Activated CD4-positive, alpha-beta T cell treated with anti-CD3 and anti-CD28 coated beads, Interleukin-2, amount 10 ng/mL, durations not matched to agents 7 days and 5 days (primary cell): ENCODE measurements at regions not wholly inside any gene's neighbourhood (a gene's known extent, or its start where the extent isn't known, plus 50 kb on each side); places are given as distances from the start of the nearest gene placed in this dataset.

Experiments
- CTCF ChIA-PET: fragments of 350-600 bp; sonication (Branson Sonifier 250); formaldehyde crosslinking; loops from one replicate; lab custom pipeline; 2021; ENCODE audit warnings: antibody characterized with exemption; lab: Charles Lee
- POLR2A ChIA-PET: fragments of 350-600 bp; sonication (Branson Sonifier 250); formaldehyde crosslinking; loops from one replicate; lab custom pipeline; 2021; ENCODE audit warnings: antibody characterized with exemption; lab: Charles Lee
- DNase-seq: peaks from one replicate; pipeline ENCODE4 v3.0.0-alpha.2; 2020
- H3K27ac Mint-ChIP-seq: one replicate; pipeline ENCODE4 v1.8.0; 2021; ENCODE audit warnings: mild to moderate bottlenecking, moderate library complexity, mixed read lengths
- H3K27me3 Mint-ChIP-seq: one replicate; pipeline ENCODE4 v1.8.0; 2021; ENCODE audit warnings: mixed read lengths
- H3K36me3 Mint-ChIP-seq: one replicate; pipeline ENCODE4 v1.8.0; 2021; ENCODE audit warnings: low read depth, mixed read lengths
- H3K4me1 Mint-ChIP-seq: one replicate; pipeline ENCODE4 v1.8.0; 2021; ENCODE audit warnings: mixed read lengths
- H3K4me3 Mint-ChIP-seq: one replicate; pipeline ENCODE4 v1.8.0; 2021; ENCODE audit warnings: mild to moderate bottlenecking, moderate library complexity, mixed read lengths
- H3K9me3 Mint-ChIP-seq: one replicate; pipeline ENCODE4 v1.8.0; 2021; ENCODE audit warnings: mixed read lengths

DNA sequence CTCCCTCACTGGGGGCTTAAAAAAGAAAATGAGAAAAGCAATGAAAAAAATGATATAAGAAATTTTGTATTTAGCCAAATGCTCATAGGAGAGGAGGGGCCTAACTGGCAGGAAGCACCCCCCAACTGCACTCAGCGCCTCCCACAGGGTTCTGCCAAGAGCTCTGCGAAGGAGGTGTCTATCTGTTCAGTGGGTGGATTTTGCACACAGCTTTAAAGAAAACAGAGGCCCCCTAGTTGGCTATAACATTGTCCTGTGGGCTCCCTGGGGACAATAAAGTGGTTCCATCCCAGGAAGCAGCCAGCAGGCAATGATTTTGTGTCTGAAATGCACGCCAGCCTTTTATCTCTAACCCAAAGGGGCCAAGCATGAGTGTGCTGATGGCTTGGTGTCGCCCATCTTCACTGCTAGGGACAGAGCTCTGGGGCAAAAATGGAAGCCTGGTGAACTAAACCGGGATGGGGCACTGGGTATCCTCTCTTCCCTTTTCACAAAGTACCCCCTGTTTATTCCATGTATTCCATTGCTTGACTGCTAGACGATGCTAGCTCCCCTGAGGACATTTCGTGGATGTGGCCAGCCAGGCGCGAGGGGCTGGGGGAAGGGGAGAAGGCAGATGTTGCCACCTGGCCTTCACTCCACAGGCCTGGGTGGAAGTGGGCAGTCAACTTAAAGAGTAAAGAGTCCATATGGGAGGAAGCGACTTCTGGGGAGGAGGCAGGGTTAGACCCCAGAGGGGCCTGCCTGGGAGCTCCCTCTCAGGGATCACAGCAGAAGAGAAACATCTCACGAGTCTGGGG is 205.7 kb downstream of the CYP26B1 start:
- H3K27ac Mint-ChIP-seq, result no peak overlapping the region
- no peaks in the 10 kb centered on the region for H3K36me3 Mint-ChIP-seq
- H3K4me1 Mint-ChIP-seq, result no peaks in the 10 kb centered on the region
- POLR2A ChIA-PET, result no interaction called here
- no peak for DNase-seq
- no peak overlapping the region for H3K4me3 Mint-ChIP-seq
- no peaks in the 10 kb centered on the region for H3K27me3 Mint-ChIP-seq
- CTCF ChIA-PET, result no interaction called here
- no peaks in the 10 kb centered on the region for H3K9me3 Mint-ChIP-seq

DNA sequence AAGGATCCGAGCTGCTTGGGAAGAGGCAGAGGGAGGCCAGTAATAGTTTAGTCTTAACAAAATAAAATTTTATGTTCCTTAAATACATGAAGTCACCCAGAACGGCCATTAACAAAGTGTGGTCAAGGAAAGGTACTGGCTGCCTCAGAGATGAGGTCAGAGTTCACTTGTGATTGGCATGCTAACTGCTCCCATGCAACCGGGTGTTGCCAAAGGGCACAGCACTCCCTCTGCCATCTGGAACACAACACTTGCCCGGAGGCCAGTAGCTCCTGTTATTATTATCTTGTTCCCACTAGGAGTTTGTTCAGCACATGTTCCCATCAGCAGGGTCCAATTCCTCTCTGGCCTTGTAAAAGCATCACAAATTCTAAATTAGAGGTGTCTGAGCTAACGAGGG is 207.0 kb downstream of the CYP26B1 start:
- no peak for DNase-seq
- Mint-ChIP-seq H3K4me1 (no peaks in the 10 kb centered on the region), H3K9me3 (no peaks in the 10 kb centered on the region), H3K27ac (no peak overlapping the region), H3K4me3 (no peak overlapping the region), H3K36me3 (no peaks in the 10 kb centered on the region), H3K27me3 (no peaks in the 10 kb centered on the region)
- ChIA-PET CTCF (no interaction called here), POLR2A (no interaction called here)

DNA sequence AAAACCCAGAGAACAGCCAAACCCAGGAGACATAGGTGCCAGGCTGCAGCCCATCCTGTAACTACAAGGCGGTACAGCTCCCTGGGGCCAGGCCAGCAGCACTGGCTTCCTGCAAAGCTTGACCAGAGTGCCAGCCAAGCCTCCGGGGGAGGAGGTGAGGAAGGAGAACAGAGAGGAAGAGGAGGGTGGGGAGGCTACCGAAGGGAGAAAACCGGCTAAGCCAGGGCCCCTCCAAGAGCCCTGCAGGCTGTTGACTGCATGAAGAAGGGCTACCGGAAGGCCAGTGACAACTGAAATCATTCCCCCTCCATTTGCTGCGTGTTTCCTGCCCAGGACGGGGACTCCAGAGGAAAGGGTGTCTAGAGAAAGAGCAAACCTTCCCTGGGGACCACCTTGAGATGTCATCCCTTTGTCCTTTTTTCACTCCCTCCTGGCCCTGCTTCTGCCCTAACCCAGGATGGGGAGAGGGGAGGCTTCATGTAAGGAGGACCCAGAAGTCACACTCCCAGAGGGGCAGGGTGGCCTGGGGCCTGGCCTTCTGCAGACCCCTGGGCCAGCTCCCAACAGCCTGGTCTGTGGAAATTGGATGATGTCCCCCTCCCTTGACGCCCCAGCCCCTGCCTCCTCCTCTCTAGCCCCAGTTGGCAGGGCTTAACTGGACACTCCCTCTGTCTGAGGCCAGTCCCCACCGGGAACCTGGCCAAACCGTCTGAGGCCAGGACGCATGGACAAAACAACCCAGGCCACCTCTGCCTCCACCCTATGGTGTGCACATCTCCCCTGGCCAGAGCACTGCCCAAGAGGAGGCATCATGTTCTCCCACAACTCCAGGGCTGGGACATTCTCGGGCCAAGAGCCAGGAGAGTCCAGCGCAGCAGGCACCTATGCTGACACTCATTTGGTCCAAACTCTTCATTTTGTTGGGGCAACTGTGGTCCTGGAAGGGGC is 207.8 kb downstream of the CYP26B1 start:
- ChIA-PET POLR2A (no interaction called here), CTCF (no interaction called here)
- H3K4me1 Mint-ChIP-seq, result no peaks in the 10 kb centered on the region
- no peaks in the 10 kb centered on the region for H3K36me3 Mint-ChIP-seq
- H3K27me3 Mint-ChIP-seq, result no peaks in the 10 kb centered on the region
- no peaks in the 10 kb centered on the region for H3K9me3 Mint-ChIP-seq
- DNase-seq, result no peak
- H3K27ac Mint-ChIP-seq, result no peak overlapping the region
- H3K4me3 Mint-ChIP-seq, result no peak overlapping the region

DNA sequence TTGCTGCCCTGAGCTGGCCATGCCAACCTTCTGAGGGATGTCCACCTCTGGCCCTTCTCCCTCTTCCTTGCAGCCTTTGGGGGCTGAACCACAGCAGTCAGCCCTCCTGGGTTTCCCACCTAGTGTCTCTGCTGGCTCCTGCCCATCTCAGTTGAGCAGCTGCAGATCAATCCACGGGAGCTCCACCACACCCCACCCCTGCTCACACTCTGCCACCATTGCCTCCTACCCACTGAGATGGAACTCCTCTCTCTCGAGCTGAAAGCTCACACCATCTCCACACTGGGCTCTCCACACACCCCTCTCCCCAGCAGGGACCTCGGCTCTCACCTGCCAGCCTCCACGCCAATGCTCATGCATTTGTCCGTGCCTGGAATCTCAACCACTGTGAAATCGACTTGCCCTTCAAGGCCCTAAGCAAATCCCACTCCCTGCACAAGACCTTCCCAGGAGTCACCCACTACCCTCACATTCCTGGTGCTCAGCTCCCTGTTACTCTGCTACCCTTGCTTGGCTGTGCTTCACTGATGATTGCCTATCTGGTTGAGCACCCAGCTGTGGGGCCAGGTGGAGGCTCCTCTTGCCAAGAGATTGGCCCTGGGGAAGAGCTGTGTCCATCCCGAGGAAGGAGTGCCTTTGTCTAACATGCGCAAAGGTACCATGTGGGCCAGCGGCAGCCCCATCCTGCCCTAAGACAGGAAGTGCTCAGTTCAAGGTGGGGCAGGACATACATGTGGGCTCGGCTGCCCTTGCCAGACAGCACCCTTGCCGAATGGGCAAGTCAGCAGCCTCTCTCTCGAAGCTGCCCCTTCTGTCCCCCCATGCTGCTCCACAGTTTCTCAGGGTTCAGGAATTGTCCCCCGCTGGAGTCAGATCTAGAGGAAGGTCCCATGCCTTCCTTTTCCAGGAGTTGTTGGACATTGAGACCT is 208.7 kb downstream of the CYP26B1 start:
- CTCF ChIA-PET, result no interaction called here

DNA sequence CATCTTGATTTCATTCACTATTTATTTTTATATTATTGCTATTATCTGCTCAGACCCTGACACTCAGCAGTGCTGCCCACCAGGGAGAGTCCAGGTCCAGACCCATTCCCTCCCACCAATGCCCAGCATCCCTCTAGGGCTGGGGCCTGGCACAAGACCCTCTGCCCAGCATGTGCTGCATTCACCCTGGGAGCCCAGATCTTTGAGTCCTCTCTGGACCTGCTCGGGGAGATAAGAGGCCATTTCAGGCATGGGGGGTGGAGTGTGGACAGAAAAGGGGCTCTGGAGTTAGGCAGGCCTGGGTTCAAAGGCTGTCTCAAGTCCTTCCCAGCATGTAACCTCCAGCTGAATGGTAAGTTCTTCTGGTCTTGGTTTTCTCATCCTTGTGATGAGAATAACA is 209.6 kb downstream of the CYP26B1 start:
- CTCF ChIA-PET, result interaction anchor here (0.6 kb wide), 1 partner anchor 617 kb away, joined by 3 read pairs; no protein-coding TSS in a partner anchor
- no peaks in the 10 kb centered on the region for H3K36me3 Mint-ChIP-seq
- no peaks in the 10 kb centered on the region for H3K4me1 Mint-ChIP-seq
- POLR2A ChIA-PET, result no interaction called here
- no peak overlapping the region for H3K27ac Mint-ChIP-seq
- no peaks in the 10 kb centered on the region for H3K9me3 Mint-ChIP-seq
- DNase-seq, result no peak
- H3K27me3 Mint-ChIP-seq, result no peaks in the 10 kb centered on the region
- H3K4me3 Mint-ChIP-seq, result no peak overlapping the region

More for the DNA sequence above, 208.7 kb downstream of the CYP26B1 start:
- Mint-ChIP-seq H3K4me3 (no peak overlapping the region), H3K36me3 (no peaks in the 10 kb centered on the region), H3K27me3 (no peaks in the 10 kb centered on the region), H3K27ac (no peak overlapping the region), H3K4me1 (no peaks in the 10 kb centered on the region), H3K9me3 (no peaks in the 10 kb centered on the region)
- POLR2A ChIA-PET, result no interaction called here
- DNase-seq, result no peak

DNA sequence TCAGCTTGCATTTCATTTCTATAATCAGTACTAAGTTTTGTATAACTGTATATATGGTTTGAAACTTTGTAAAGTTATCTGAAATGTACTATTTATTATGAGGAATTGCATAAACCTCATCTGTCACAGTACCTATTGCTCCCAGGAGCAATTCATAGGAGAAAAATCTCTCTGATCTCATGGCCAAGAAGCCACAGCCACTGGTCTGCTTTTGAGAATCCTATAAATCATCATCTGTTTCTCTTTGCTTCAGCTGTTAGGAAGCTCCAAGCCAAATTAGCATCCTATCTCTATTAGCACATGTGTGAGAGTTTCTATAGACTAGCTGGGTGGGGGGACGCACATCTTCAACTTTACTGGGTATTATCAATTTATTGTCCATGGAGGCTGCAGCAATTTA is 210.3 kb downstream of the CYP26B1 start:
- no peaks in the 10 kb centered on the region for H3K9me3 Mint-ChIP-seq
- H3K4me3 Mint-ChIP-seq, result no peak overlapping the region
- no peaks in the 10 kb centered on the region for H3K36me3 Mint-ChIP-seq
- ChIA-PET CTCF (interaction anchor here (0.6 kb wide), 1 partner anchor 616 kb away, joined by 3 read pairs; no protein-coding TSS in a partner anchor), POLR2A (no interaction called here)
- no peak for DNase-seq
- no peak overlapping the region for H3K27ac Mint-ChIP-seq
- no peaks in the 10 kb centered on the region for H3K4me1 Mint-ChIP-seq
- H3K27me3 Mint-ChIP-seq, result no peaks in the 10 kb centered on the region

DNA sequence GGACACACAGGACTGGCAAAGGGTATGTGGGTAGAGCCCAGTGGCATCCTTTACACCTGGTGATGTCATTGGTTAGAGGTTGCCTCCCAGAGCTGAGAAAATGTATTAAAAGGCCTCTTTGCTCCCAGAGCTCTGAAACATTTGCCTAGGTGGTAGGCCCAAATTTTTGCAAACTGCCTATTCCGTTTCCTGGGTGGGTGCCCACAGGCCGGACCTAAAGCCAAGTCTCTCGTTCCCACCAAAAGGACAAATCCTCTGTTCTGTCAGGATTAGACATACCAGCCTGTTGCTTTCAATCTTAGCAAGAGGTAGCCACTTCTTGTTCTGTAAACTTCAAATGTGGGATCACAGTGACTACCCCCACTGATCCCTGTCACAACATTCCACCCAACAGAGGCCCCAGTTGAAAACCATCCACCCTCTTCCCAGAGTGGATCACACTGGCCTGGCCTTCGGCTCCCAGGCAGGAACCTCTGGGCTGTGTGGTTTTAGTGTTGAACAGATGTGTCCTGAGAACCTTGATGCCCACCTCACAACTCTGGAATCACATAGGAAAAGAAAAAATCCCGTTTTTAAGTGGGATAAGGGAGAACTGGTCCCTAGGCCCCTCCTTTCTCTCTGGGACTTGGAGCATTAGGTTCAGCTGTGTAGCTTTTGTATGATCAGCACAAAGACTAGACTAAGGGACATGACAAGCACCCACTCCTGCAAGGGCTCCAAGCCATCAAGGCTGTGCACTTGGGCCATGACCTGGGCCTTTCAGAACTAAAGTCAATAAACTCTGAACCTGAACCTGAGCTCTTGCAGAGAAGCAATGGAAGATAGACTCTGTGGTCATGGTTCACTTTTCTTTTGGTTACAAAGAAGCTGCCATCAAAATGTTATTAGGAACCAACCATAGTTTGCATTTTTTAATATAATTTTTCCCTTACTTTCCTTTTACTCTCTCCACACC is 211.3 kb downstream of the CYP26B1 start:
- no peaks in the 10 kb centered on the region for H3K27me3 Mint-ChIP-seq
- POLR2A ChIA-PET, result no interaction called here
- no peaks in the 10 kb centered on the region for H3K4me1 Mint-ChIP-seq
- no peaks in the 10 kb centered on the region for H3K9me3 Mint-ChIP-seq
- H3K4me3 Mint-ChIP-seq, result no peak overlapping the region
- no peaks in the 10 kb centered on the region for H3K36me3 Mint-ChIP-seq
- no peak overlapping the region for H3K27ac Mint-ChIP-seq
- DNase-seq, result no peak
- CTCF ChIA-PET, result interaction anchor here (0.9 kb wide), 1 partner anchor 12 kb away, joined by 3 read pairs; no protein-coding TSS in a partner anchor

DNA sequence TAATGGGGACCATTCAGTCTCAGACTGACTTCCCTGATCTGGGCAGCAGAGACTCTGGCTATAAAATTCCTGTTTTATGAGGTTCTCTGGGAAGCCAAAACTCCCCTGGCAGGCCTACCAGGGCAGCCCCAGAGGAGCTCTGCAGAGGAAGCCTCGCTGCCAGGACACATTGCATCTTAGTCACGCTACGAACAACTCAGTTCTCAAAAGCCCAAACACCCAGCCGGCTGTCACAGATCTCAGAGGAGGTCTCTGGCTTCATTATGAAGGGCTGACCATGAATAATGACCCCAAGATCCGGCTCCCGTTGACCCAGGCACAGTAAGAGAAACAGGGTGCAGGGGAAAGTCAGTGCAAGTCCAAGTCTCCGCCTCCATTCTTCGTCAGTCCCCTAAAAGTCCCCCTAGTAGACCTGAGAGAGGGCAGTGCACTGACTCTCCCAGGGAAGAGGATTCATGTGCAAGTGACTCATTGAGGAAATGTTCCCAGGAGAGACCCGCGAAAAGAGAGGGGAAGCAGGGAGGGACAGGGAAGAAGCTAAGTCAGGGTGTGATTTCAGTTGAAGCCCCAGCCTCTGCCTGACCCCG is 212.3 kb downstream of the CYP26B1 start:
- Mint-ChIP-seq H3K4me3 (no peak overlapping the region), H3K4me1 (no peaks in the 10 kb centered on the region), H3K36me3 (no peaks in the 10 kb centered on the region), H3K27ac (no peak overlapping the region), H3K9me3 (no peaks in the 10 kb centered on the region), H3K27me3 (no peaks in the 10 kb centered on the region)
- DNase-seq, result no peak
- ChIA-PET CTCF (interaction anchor here (0.9 kb wide), 1 partner anchor 11 kb away, joined by 3 read pairs; no protein-coding TSS in a partner anchor), POLR2A (no interaction called here)

DNA sequence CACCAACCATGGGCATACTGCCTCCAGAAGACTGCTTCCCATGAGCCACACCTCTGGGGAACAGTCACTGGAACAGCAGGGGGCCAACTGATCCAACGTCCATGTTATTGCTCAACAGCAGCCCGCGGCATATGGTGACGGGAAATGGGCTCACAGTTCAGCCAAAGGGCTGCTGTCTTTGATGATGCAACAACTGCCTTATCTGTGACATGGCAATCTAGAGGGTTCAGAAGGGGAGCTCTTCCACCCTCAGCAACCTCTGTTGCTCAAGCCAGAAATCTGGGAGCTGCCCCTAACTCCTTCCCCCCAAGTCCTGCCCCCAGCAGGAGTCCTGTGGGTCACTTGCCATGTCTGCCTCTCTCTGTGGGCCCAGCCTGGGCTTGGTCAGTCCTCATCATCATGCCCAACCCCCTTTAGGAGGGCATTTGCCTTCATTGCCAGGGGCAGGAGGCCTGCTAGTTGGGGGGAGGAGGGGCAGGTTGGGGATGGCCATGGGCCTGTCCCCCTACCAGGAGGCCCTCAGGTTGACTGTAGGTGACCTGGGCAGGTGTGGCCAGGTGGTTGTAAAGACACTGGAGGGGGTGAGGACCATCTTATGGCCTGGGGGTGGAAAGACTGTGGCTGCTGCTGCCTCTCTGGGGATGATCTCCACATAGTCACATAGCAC is 212.9 kb downstream of the CYP26B1 start:
- ChIA-PET CTCF (no interaction called here), POLR2A (no interaction called here)
- DNase-seq, result no peak
- Mint-ChIP-seq H3K27me3 (no peaks in the 10 kb centered on the region), H3K27ac (no peak overlapping the region), H3K9me3 (no peaks in the 10 kb centered on the region), H3K36me3 (no peaks in the 10 kb centered on the region), H3K4me3 (no peak overlapping the region), H3K4me1 (no peaks in the 10 kb centered on the region)

DNA sequence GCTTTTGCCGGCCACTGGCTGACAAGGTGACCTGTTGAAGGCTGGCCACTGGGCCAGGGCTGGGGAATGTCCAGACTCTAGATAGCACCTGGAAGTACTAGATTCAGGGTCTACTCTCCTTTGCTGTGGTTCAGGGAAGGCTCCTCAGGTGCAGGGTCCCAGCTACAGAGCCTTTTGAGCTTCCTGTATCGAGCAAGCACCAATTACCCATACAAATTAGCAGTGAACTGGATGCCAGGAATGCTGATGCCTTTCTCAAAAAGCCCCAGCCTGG is 213.4 kb downstream of the CYP26B1 start:
- no peak overlapping the region for H3K4me3 Mint-ChIP-seq
- CTCF ChIA-PET, result no interaction called here
- H3K36me3 Mint-ChIP-seq, result no peaks in the 10 kb centered on the region
- H3K27me3 Mint-ChIP-seq, result no peaks in the 10 kb centered on the region
- no peak for DNase-seq
- POLR2A ChIA-PET, result no interaction called here
- H3K9me3 Mint-ChIP-seq, result no peaks in the 10 kb centered on the region
- no peak overlapping the region for H3K27ac Mint-ChIP-seq
- H3K4me1 Mint-ChIP-seq, result no peaks in the 10 kb centered on the region
